Mesenchymal stem cell (in vitro differentiated cells and primary cell): ENCODE measurements at regions not wholly inside any gene's neighbourhood (a gene's known extent, or its start where the extent isn't known, plus 50 kb on each side); places are given as distances from the start of the nearest gene placed in this dataset.

ENCODE experiments used
- DNase-seq: peaks from one replicate; pipeline ENCODE4 v3.0.0-alpha.2; 2013
- H2AFZ ChIP-seq: one replicate; pipeline ENCODE4 v1.6.1; 2013; ENCODE audit warnings: low read depth, mild to moderate bottlenecking, control low read depth, inconsistent platforms, low read length, moderate library complexity
- H2AK5ac ChIP-seq: 2 replicates; pipeline ENCODE4 v1.6.1; 2013; ENCODE audit warnings: low read length, moderate library complexity, mild to moderate bottlenecking, inconsistent platforms; ENCODE audit not compliant: severe bottlenecking
- H2BK120ac ChIP-seq: one replicate; pipeline ENCODE4 v1.6.1; 2013; ENCODE audit warnings: low read depth, mild to moderate bottlenecking, inconsistent platforms, low read length, moderate library complexity
- H2BK12ac ChIP-seq, 2 experiments: one replicate each; pipeline ENCODE4 v1.6.1; 2013; ENCODE audit warnings: inconsistent platforms in 2 of 2, low read length in 2 of 2, mild to moderate bottlenecking in 2 of 2, moderate library complexity in 2 of 2, control low read depth in 1 of 2
- H2BK15ac ChIP-seq: one replicate; pipeline ENCODE4 v1.6.1; 2013; ENCODE audit warnings: mild to moderate bottlenecking, low read depth, inconsistent platforms; ENCODE audit not compliant: poor library complexity, severe bottlenecking
- H2BK5ac ChIP-seq: 2 replicates; pipeline ENCODE4 v1.6.1; 2013; ENCODE audit warnings: low read depth, mild to moderate bottlenecking, low read length, control low read depth, inconsistent platforms; ENCODE audit not compliant: poor library complexity, severe bottlenecking
- H3K14ac ChIP-seq, 2 experiments: one replicate each; pipeline ENCODE4 v1.6.1; 2013; ENCODE audit warnings: inconsistent platforms in 2 of 2, low read length in 2 of 2, control low read depth in 1 of 2, mild to moderate bottlenecking in 1 of 2, moderate library complexity in 1 of 2
- H3K18ac ChIP-seq, 2 experiments: one replicate each; pipeline ENCODE4 v1.6.1; 2013; ENCODE audit warnings: inconsistent platforms in 2 of 2, low read length in 2 of 2, control low read depth in 1 of 2, low read depth in 1 of 2, mild to moderate bottlenecking in 1 of 2
- H3K23ac ChIP-seq, 2 experiments: one replicate each; pipeline ENCODE4 v1.6.1; 2013; ENCODE audit warnings: inconsistent platforms in 2 of 2, low read length in 2 of 2, mild to moderate bottlenecking in 2 of 2, moderate library complexity in 2 of 2, control low read depth in 1 of 2
- H3K27ac ChIP-seq: 2 replicates; pipeline ENCODE4 v1.5.1; 2013; ENCODE audit warnings: mild to moderate bottlenecking, moderate library complexity, low read length, control low read depth, inconsistent platforms; ENCODE audit not compliant: poor library complexity, severe bottlenecking
- H3K27me3 ChIP-seq, 2 experiments: 2 replicates each; pipeline versions ENCODE4 v1.6.1 to v1.7.0; 2013; ENCODE audit warnings: low read length in 2 of 2, mild to moderate bottlenecking in 2 of 2, moderate library complexity in 2 of 2, control low read depth in 1 of 2, inconsistent platforms in 1 of 2; ENCODE audit not compliant: control insufficient read depth in 1 of 2, insufficient read depth in 1 of 2
- H3K36me3 ChIP-seq, 2 experiments: 2 replicates each; pipeline versions ENCODE4 v1.6.1 to v1.7.0; 2013; ENCODE audit warnings: low read length in 2 of 2, control low read depth in 1 of 2, inconsistent platforms in 1 of 2, low read depth in 1 of 2, mild to moderate bottlenecking in 1 of 2; ENCODE audit not compliant: insufficient read depth in 2 of 2, control insufficient read depth in 1 of 2
- H3K4ac ChIP-seq, 2 experiments: one replicate each; pipeline ENCODE4 v1.6.1; 2013; ENCODE audit warnings: inconsistent platforms in 2 of 2, low read length in 2 of 2, mild to moderate bottlenecking in 2 of 2, moderate library complexity in 2 of 2, control low read depth in 1 of 2, low read depth in 1 of 2
- H3K4me1 ChIP-seq: 2 replicates; pipeline ENCODE4 v1.6.1; 2013; ENCODE audit warnings: low read depth, low read length, control low read depth; ENCODE audit not compliant: control insufficient read depth, insufficient read depth
- H3K4me2 ChIP-seq: 2 replicates; pipeline ENCODE4 v1.6.1; 2013; ENCODE audit warnings: low read length, mild to moderate bottlenecking, inconsistent platforms; ENCODE audit not compliant: poor library complexity, severe bottlenecking
- H3K4me3 ChIP-seq, 2 experiments: 2 replicates each; pipeline versions ENCODE4 v1.5.1 to v1.7.0; 2013; ENCODE audit warnings: low read length in 2 of 2, mild to moderate bottlenecking in 2 of 2, control low read depth in 1 of 2, low read depth in 1 of 2; ENCODE audit not compliant: insufficient read depth in 1 of 2
- H3K79me1 ChIP-seq: replicated peaks from 2 replicates; pipeline ENCODE4 v1.6.1; 2013; ENCODE audit warnings: mild to moderate bottlenecking, control low read depth, low read length, inconsistent platforms; ENCODE audit not compliant: poor library complexity, severe bottlenecking
- H3K9ac ChIP-seq: 2 replicates; pipeline ENCODE4 v1.7.0; 2013; ENCODE audit warnings: mild to moderate bottlenecking, low read length, moderate library complexity
- H3K9me3 ChIP-seq: 2 replicates; pipeline ENCODE4 v1.7.0; 2013; ENCODE audit warnings: mild to moderate bottlenecking, low read length; ENCODE audit not compliant: control insufficient read depth
- H4K8ac ChIP-seq: one replicate; pipeline ENCODE4 v1.6.1; 2013; ENCODE audit warnings: inconsistent platforms, mild to moderate bottlenecking, low read length, moderate library complexity
- H4K91ac ChIP-seq: one replicate; pipeline ENCODE4 v1.6.1; 2013; ENCODE audit warnings: mild to moderate bottlenecking, low read length, inconsistent platforms
- WGBS: methylation state at CpG from one replicate; pipeline ENCODE4 v1.1.7; 2013; ENCODE audit warnings: mixed read lengths; 5-methylcytosine and 5-hydroxymethylcytosine counted together

GRCh38 chr3:159672728-159673688 lies 315.6 kb upstream of the IL12A start:
- no peak overlapping the region for H3K4ac ChIP-seq
- H3K23ac ChIP-seq, result no peak overlapping the region
- H3K36me3 ChIP-seq, result no peaks in the 10 kb centered on the region
- H3K4me1 ChIP-seq, result peaks cover 6% of the 10 kb centered on the region
- H3K79me1 ChIP-seq, result no peaks in the 10 kb centered on the region
- no peak overlapping the region for H3K18ac ChIP-seq
- no peak overlapping the region for H3K4me2 ChIP-seq
- H2BK12ac ChIP-seq, result no peak overlapping the region
- H4K91ac ChIP-seq, result no peak overlapping the region
- no peak overlapping the region for H3K4me3 ChIP-seq
- H2BK15ac ChIP-seq, result no peak overlapping the region
- no peak overlapping the region for H2BK120ac ChIP-seq
- no peak overlapping the region for H2AFZ ChIP-seq
- H3K27ac ChIP-seq, result no peak overlapping the region
- H3K14ac ChIP-seq, result no peak overlapping the region
- peak; percentile 12 for DNase-seq
- no peaks in the 10 kb centered on the region for H3K9me3 ChIP-seq
- H4K8ac ChIP-seq, result no peak overlapping the region
- H3K27me3 ChIP-seq, result no peaks in the 10 kb centered on the region
- H2AK5ac ChIP-seq, result no peak overlapping the region
- no peak overlapping the region for H3K9ac ChIP-seq
- no peak overlapping the region for H2BK5ac ChIP-seq
- 100% methylated on average over 1 of the region's 5 CpGs for WGBS

- H3K4ac ChIP-seq, result no peak overlapping the region
- no peak for DNase-seq
- peaks cover 4% of the 10 kb centered on the region for H3K4me1 ChIP-seq
- H2BK5ac ChIP-seq, result no peak overlapping the region
- no peak overlapping the region for H3K4me2 ChIP-seq
- H2AK5ac ChIP-seq, result no peak overlapping the region
- H3K18ac ChIP-seq, result no peak overlapping the region
- no peak overlapping the region for H2BK120ac ChIP-seq
- no peak overlapping the region for H4K8ac ChIP-seq
- H3K14ac ChIP-seq, result no peak overlapping the region
- H2AFZ ChIP-seq, result no peak overlapping the region
- WGBS, result 96% methylated on average over 1 of the region's 2 CpGs
- no peak overlapping the region for H2BK12ac ChIP-seq
- H2BK15ac ChIP-seq, result no peak overlapping the region
- no peak overlapping the region for H3K4me3 ChIP-seq
- H3K27ac ChIP-seq, result no peak overlapping the region
- no peaks in the 10 kb centered on the region for H3K79me1 ChIP-seq
- H3K36me3 ChIP-seq, result no peaks in the 10 kb centered on the region
- H3K23ac ChIP-seq, result no peak overlapping the region
- no peaks in the 10 kb centered on the region for H3K27me3 ChIP-seq
- H3K9ac ChIP-seq, result no peak overlapping the region
- no peaks in the 10 kb centered on the region for H3K9me3 ChIP-seq
- H4K91ac ChIP-seq, result no peak overlapping the region
Measured at GRCh38 chr3:159674583-159674982, 314.1 kb upstream of the IL12A start.

GRCh38 chr3:159675285-159675684 lies 313.4 kb upstream of the IL12A start:
- WGBS, result 64% methylated on average over 2 of the region's 4 CpGs
- H3K4me1 ChIP-seq, result peaks cover 3% of the 10 kb centered on the region

GRCh38 chr3:159679900-159680299 lies 308.7 kb upstream of the IL12A start:
- Histone ChIP-seq H3K14ac (peak overlapping the region in 1 of 2 experiments; percentile 22), H3K4me2 (no peak overlapping the region), H3K27me3 (no peaks in the 10 kb centered on the region), H2BK120ac (no peak overlapping the region), H3K9me3 (no peaks in the 10 kb centered on the region), H4K8ac (no peak overlapping the region), H2BK15ac (no peak overlapping the region), H3K4me1 (no peaks in the 10 kb centered on the region), H3K36me3 (no peaks in the 10 kb centered on the region), H3K4me3 (no peak overlapping the region), H3K4ac (no peak overlapping the region), H3K18ac (no peak overlapping the region), H2BK12ac (no peak overlapping the region), H3K79me1 (no peaks in the 10 kb centered on the region), H2AFZ (no peak overlapping the region), H2AK5ac (no peak overlapping the region), H4K91ac (no peak overlapping the region), H3K9ac (no peak overlapping the region), H3K27ac (no peak overlapping the region), H3K23ac (no peak overlapping the region), H2BK5ac (no peak overlapping the region)
- WGBS, result 83% methylated on average over 10 of the region's 11 CpGs
- no peak for DNase-seq

More at GRCh38 chr3:159675285-159675684, 313.4 kb upstream of the IL12A start:
- no peak overlapping the region for H3K9ac ChIP-seq
- no peak overlapping the region for H2BK15ac ChIP-seq
- DNase-seq, result no peak
- no peaks in the 10 kb centered on the region for H3K27me3 ChIP-seq
- no peak overlapping the region for H3K18ac ChIP-seq
- no peak overlapping the region for H3K4me2 ChIP-seq
- H4K91ac ChIP-seq, result no peak overlapping the region
- H2BK120ac ChIP-seq, result no peak overlapping the region
- no peak overlapping the region for H2AFZ ChIP-seq
- no peaks in the 10 kb centered on the region for H3K9me3 ChIP-seq
- no peak overlapping the region for H3K4ac ChIP-seq
- H3K27ac ChIP-seq, result no peak overlapping the region
- H3K36me3 ChIP-seq, result no peaks in the 10 kb centered on the region
- no peak overlapping the region for H2BK12ac ChIP-seq
- H3K23ac ChIP-seq, result no peak overlapping the region
- H2BK5ac ChIP-seq, result no peak overlapping the region
- H2AK5ac ChIP-seq, result no peak overlapping the region
- H3K14ac ChIP-seq, result no peak overlapping the region
- no peak overlapping the region for H3K4me3 ChIP-seq
- no peaks in the 10 kb centered on the region for H3K79me1 ChIP-seq
- H4K8ac ChIP-seq, result no peak overlapping the region
